ENCODE measurements at regions not wholly inside any gene's neighbourhood (a gene's known extent, or its start where the extent isn't known, plus 50 kb on each side); places are given as distances from the start of the nearest gene placed in this dataset.

DNA sequence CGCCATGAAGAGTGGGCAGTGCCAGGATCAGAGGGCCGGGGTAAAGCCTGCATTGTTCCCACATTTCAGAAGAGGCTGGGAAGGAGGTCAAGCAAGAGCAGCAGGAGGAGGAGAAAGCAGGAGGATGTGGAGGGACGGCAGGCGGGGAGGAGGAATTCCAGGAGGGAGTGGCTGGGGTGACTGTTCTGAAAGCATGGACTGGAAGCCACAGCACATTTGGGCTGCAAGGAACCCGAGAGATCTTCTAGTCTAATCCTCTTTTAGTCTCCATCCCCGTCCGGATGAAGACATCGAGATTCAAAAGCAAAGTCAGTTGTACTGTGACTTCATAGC lies 76.9 kb downstream of the FAM50B start:
- H3K4me3 ChIP-seq (ENCODE audit: low read length, poor library complexity, severe bottlenecking): no peak overlapping the region
- no peaks in the 10 kb centered on the region for H3K9me2 ChIP-seq (replicated peaks; ENCODE audit: low read depth, low read length)
- H3K4me2 ChIP-seq (ENCODE audit: low read depth, low read length, poor library complexity, severe bottlenecking): no peak overlapping the region
- no peaks in the 10 kb centered on the region for H3F3A ChIP-seq (ENCODE audit: low read depth)
- no peaks in the 10 kb centered on the region for H3K36me3 ChIP-seq (ENCODE audit: insufficient read depth, low read length)
- no peaks in the 10 kb centered on the region for H3K27me3 ChIP-seq (ENCODE audit: insufficient read depth, low read length, poor library complexity, severe bottlenecking)
- TF ChIP-seq, protein P1, sequence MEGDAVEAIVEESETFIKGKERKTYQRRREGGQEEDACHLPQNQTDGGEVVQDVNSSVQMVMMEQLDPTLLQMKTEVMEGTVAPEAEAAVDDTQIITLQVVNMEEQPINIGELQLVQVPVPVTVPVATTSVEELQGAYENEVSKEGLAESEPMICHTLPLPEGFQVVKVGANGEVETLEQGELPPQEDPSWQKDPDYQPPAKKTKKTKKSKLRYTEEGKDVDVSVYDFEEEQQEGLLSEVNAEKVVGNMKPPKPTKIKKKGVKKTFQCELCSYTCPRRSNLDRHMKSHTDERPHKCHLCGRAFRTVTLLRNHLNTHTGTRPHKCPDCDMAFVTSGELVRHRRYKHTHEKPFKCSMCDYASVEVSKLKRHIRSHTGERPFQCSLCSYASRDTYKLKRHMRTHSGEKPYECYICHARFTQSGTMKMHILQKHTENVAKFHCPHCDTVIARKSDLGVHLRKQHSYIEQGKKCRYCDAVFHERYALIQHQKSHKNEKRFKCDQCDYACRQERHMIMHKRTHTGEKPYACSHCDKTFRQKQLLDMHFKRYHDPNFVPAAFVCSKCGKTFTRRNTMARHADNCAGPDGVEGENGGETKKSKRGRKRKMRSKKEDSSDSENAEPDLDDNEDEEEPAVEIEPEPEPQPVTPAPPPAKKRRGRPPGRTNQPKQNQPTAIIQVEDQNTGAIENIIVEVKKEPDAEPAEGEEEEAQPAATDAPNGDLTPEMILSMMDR (conservative IDR thresholded peaks at IDR 0.05; ENCODE audit: low read length): no peak
- TF ChIP-seq EZH2phosphoT487 (IDR thresholded peaks at IDR 0.05; ENCODE audit: borderline replicate concordance): no peak
- no peaks in the 10 kb centered on the region for H4K20me1 ChIP-seq (ENCODE audit: insufficient read depth, low read length, poor library complexity, severe bottlenecking)
- H3K9ac ChIP-seq (ENCODE audit: low read depth, low read length, poor library complexity, severe bottlenecking): no peak overlapping the region
- H3K4me1 ChIP-seq (ENCODE audit: insufficient read depth, low read length, poor library complexity, severe bottlenecking): no peaks in the 10 kb centered on the region
- no peak overlapping the region for H2AFZ ChIP-seq (ENCODE audit: low read length)
- no peaks in the 10 kb centered on the region for H3K79me2 ChIP-seq (ENCODE audit: insufficient read depth, low read length)
- H3K9me3 ChIP-seq (ENCODE audit: insufficient read depth, low read depth, low read length): no peaks in the 10 kb centered on the region

DNA sequence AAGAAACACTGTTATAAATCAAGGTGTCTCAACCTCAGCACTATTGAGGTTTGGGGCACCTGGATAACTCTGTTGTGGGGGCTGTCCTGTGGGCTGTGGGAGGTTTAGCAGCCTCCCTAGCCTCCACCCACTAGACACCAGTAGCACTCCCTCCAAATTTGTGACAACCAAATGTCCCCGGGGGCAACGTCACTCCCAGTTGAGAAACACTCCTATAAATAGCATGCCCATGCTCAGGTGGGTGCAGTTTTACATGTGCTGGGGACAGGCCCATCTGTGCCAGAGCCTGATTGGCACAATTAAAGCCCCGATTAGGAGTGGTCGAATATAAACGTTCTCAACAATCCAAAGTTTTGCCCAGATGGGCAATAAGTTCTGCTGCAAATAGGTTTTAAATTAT lies 78.9 kb downstream of the FAM50B start:
- H3K4me2 ChIP-seq (ENCODE audit: low read depth, low read length, poor library complexity, severe bottlenecking): no peak overlapping the region
- no peaks in the 10 kb centered on the region for H3K4me1 ChIP-seq (ENCODE audit: insufficient read depth, low read length, poor library complexity, severe bottlenecking)
- H3K79me2 ChIP-seq (ENCODE audit: insufficient read depth, low read length): no peaks in the 10 kb centered on the region
- TF ChIP-seq, protein P1 (conservative IDR thresholded peaks at IDR 0.05; ENCODE audit: low read length): no peak
- no peak for TF ChIP-seq EZH2phosphoT487 (IDR thresholded peaks at IDR 0.05; ENCODE audit: borderline replicate concordance)
- H4K20me1 ChIP-seq (ENCODE audit: insufficient read depth, low read length, poor library complexity, severe bottlenecking): no peaks in the 10 kb centered on the region
- H3K4me3 ChIP-seq (ENCODE audit: low read length, poor library complexity, severe bottlenecking): no peak overlapping the region
- no peak overlapping the region for H2AFZ ChIP-seq (ENCODE audit: low read length)
- H3F3A ChIP-seq (ENCODE audit: low read depth): no peaks in the 10 kb centered on the region
- H3K9ac ChIP-seq (ENCODE audit: low read depth, low read length, poor library complexity, severe bottlenecking): no peak overlapping the region
- H3K9me3 ChIP-seq (ENCODE audit: insufficient read depth, low read depth, low read length): no peaks in the 10 kb centered on the region
- H3K27me3 ChIP-seq (ENCODE audit: insufficient read depth, low read length, poor library complexity, severe bottlenecking): no peaks in the 10 kb centered on the region
- no peaks in the 10 kb centered on the region for H3K36me3 ChIP-seq (ENCODE audit: insufficient read depth, low read length)
- H3K9me2 ChIP-seq (replicated peaks; ENCODE audit: low read depth, low read length): no peaks in the 10 kb centered on the region

DNA sequence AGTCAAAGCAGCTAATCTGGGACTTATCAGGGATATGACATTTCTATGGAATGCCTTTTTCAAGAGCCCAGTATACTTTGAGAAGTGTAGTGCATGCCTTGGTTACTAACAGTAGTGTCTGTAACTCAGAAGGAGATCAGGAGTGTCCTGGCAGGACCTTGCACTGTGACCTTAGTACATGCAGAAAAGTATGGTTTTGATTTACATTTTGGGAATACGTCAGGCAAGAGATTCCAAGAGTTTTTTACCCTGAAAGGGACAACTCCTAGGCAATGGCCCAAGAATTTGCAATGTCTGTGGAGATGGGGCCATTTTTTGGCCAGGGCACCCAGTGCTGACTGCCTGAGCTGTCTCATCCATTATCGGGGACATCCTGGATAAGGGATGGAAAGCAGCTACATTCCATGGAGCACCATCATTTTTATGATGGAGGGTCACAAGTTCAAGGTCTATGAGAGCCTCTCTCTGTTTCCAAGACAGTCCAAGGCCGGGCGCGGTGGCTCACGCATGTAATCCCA lies 80.2 kb downstream of the FAM50B start:
- TF ChIP-seq, protein P1 (conservative IDR thresholded peaks at IDR 0.05; ENCODE audit: low read length): no peak
- TF ChIP-seq EZH2phosphoT487 (IDR thresholded peaks at IDR 0.05; ENCODE audit: borderline replicate concordance): no peak
- Histone ChIP-seq H3K4me1 (ENCODE audit: insufficient read depth, low read length, poor library complexity, severe bottlenecking) (no peaks in the 10 kb centered on the region), H4K20me1 (ENCODE audit: insufficient read depth, low read length, poor library complexity, severe bottlenecking) (no peaks in the 10 kb centered on the region), H3K4me2 (ENCODE audit: low read depth, low read length, poor library complexity, severe bottlenecking) (no peak overlapping the region), H3K9me2 (replicated peaks; ENCODE audit: low read depth, low read length) (no peaks in the 10 kb centered on the region), H3K9me3 (ENCODE audit: insufficient read depth, low read depth, low read length) (no peaks in the 10 kb centered on the region), H3K79me2 (ENCODE audit: insufficient read depth, low read length) (no peaks in the 10 kb centered on the region), H3K36me3 (ENCODE audit: insufficient read depth, low read length) (no peaks in the 10 kb centered on the region), H3F3A (ENCODE audit: low read depth) (no peaks in the 10 kb centered on the region), H2AFZ (ENCODE audit: low read length) (no peak overlapping the region), H3K27me3 (ENCODE audit: insufficient read depth, low read length, poor library complexity, severe bottlenecking) (no peaks in the 10 kb centered on the region), H3K4me3 (ENCODE audit: low read length, poor library complexity, severe bottlenecking) (no peak overlapping the region), H3K9ac (ENCODE audit: low read depth, low read length, poor library complexity, severe bottlenecking) (no peak overlapping the region)
